ENCODE measurements at regions not wholly inside any gene's neighbourhood (a gene's known extent, or its start where the extent isn't known, plus 50 kb on each side); places are given as distances from the start of the nearest gene placed in this dataset.

DNA sequence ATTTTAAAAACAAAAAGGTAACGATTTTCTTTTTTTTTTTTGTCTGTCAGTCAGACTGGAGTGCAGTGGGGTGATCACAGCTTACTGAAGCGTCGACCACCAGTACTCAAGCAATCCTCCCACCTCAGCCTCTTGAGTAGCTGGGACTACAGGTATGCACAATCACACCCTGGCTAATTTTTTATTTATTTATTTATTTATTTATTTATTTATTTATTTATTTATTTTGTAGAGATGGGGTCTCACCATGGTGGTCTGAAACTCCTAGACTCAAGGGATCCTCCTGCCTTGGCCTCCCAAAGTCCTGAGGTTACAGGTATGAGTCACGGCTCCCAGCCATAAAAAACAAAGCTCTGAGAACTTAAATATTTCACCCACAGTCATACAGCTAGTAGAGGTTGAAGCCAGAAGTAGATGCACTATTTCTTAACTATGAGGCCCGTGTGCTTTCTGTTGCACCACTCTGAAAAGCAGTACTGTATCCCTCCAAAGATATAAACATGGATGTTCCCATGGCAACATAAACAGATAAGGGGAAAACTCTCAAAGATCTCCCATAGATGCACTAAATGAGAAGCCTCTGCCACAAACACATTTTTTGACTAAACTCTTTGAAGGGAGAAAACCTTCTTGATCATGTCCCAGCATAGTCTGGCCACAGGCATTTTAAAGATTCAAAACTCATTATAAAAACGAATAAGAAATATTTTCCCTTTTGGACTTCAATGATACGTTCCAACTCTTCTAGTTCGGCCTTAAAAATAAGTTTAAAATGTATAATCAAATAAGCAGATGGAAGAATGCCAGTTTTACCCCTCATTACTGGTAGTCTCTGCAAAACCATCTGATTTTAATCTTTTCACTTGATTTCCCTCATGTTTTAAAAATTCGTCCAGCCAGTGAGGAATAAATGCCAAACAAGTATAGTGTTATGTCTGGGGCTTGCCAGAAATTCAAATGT is 162.3 kb upstream of the ARHGEF26 start:
- Histone ChIP-seq H3K4me3 (no peak overlapping the region), H3K4me1 (replicated peaks in 1 of 2) (no peaks in the 10 kb centered on the region), H3K9me3 (replicated peaks in 1 of 3) (no peaks in the 10 kb centered on the region), H3K36me3 (replicated peaks in 1 of 2) (no peaks in the 10 kb centered on the region), H3K27me3 (no peaks in the 10 kb centered on the region), H3K27ac (no peak overlapping the region)
- DNase-seq: no peak
- 61 to 75% (median 65%) methylated on average over 9 of the region's 9 CpGs for WGBS, 4 donors
- TF ChIP-seq, protein P1, sequence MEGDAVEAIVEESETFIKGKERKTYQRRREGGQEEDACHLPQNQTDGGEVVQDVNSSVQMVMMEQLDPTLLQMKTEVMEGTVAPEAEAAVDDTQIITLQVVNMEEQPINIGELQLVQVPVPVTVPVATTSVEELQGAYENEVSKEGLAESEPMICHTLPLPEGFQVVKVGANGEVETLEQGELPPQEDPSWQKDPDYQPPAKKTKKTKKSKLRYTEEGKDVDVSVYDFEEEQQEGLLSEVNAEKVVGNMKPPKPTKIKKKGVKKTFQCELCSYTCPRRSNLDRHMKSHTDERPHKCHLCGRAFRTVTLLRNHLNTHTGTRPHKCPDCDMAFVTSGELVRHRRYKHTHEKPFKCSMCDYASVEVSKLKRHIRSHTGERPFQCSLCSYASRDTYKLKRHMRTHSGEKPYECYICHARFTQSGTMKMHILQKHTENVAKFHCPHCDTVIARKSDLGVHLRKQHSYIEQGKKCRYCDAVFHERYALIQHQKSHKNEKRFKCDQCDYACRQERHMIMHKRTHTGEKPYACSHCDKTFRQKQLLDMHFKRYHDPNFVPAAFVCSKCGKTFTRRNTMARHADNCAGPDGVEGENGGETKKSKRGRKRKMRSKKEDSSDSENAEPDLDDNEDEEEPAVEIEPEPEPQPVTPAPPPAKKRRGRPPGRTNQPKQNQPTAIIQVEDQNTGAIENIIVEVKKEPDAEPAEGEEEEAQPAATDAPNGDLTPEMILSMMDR (IDR thresholded peaks at IDR 0.05): no peak
- no peak for TF ChIP-seq POLR2A (IDR thresholded peaks at IDR 0.05)
- intact Hi-C loops (cut with DNase I): no loop called here

DNA sequence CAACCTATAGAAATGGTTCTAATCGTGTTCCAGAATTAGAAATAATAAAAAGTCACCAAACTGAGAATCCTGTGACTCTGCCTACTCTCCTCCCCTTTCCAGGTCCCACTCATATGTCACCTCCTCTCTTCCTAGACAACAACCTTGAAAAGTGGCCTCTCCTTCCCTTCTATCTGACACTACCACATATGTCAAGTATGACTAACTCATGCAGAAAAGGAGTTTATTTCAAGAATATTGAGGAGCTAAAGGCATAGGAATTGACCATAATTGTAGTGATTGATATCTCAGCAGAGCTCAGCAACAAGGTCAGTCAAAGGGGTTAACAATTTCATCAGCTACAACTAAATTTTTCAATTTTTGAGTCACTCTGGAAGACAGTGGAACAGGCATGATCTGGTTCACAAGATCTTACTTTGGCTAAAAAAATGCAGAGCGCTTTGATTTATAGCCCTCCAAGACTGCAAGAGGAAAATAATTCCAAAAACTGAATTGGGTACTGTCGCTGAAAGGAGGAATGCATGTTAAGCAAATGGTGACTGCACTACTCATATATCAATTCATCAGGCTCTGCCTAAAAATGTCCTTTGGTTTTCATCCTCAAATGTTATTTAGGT is 160.6 kb upstream of the ARHGEF26 start:
- 66 to 75% (median 67%) methylated on average over 3 of the region's 3 CpGs for WGBS, 4 donors
- Histone ChIP-seq H3K4me1 (replicated peaks in 1 of 2) (no peaks in the 10 kb centered on the region), H3K9me3 (replicated peaks in 1 of 3) (no peaks in the 10 kb centered on the region), H3K4me3 (no peak overlapping the region), H3K27me3 (no peaks in the 10 kb centered on the region), H3K36me3 (replicated peaks in 1 of 2) (no peaks in the 10 kb centered on the region), H3K27ac (no peak overlapping the region)
- TF ChIP-seq POLR2A (IDR thresholded peaks at IDR 0.05): no peak
- TF ChIP-seq, protein P1 (IDR thresholded peaks at IDR 0.05): no peak
- no peak for DNase-seq
- intact Hi-C loops (cut with DNase I): no loop called here

DNA sequence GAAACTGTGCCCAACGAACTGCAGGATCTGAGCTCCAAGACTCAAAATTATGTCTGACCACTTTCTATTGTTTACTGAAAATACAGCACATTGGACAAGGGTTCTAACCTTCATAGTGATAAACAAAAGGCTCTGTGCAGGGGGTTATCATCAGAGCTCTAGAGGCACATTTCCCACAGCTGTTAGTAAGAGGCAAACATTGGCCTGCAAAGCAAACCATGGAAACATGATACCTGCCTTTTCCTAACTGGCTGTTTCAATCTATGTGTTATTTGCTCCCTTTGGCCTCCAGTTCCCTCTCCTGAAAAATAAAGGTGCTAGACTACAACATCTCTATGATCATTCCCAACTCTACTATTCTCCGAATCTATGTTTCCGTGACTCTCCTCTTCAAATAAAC is 159.7 kb upstream of the ARHGEF26 start:
- Histone ChIP-seq H3K27ac (no peak overlapping the region), H3K27me3 (no peaks in the 10 kb centered on the region), H3K9me3 (replicated peaks in 1 of 3) (no peaks in the 10 kb centered on the region), H3K4me3 (no peak overlapping the region), H3K4me1 (replicated peaks in 1 of 2) (no peaks in the 10 kb centered on the region), H3K36me3 (replicated peaks in 1 of 2) (no peaks in the 10 kb centered on the region)
- no peak for DNase-seq
- intact Hi-C loops (cut with DNase I): no loop called here
- 72 to 81% (median 76%) methylated on average over 3 of the region's 3 CpGs for WGBS, 4 donors
- TF ChIP-seq POLR2A (IDR thresholded peaks at IDR 0.05): no peak
- TF ChIP-seq, protein P1 (IDR thresholded peaks at IDR 0.05): no peak

DNA sequence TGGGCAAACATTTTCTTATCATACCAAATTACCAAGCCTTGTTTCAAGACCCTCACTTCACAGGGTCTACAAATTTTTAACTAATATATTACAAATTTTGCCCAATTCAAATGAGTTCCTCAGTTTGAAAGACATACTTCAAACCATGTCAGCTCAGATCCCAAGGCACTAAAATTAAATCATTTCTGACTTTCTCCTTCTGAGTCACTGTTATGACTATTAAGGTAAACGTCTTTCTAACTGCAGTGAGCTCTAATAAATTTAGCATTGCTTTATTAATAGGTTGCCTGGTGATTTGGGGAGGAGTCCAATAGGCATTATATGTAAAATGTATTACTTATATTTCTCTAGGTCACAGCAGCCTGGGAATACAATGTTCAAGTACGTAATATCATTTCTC is 158.2 kb upstream of the ARHGEF26 start:
- TF ChIP-seq, protein P1 (IDR thresholded peaks at IDR 0.05): no peak
- no peak for TF ChIP-seq POLR2A (IDR thresholded peaks at IDR 0.05)
- DNase-seq: no peak
- 19 to 35% (median 28%) methylated on average over 2 of the region's 2 CpGs for WGBS, 4 donors
- intact Hi-C loops (cut with DNase I): no loop called here
- Histone ChIP-seq H3K4me1 (replicated peaks in 1 of 2) (no peaks in the 10 kb centered on the region), H3K36me3 (replicated peaks in 1 of 2) (no peaks in the 10 kb centered on the region), H3K9me3 (replicated peaks in 1 of 3) (no peaks in the 10 kb centered on the region), H3K27ac (no peak overlapping the region), H3K27me3 (no peaks in the 10 kb centered on the region), H3K4me3 (no peak overlapping the region)

Data from adrenal gland (tissue), 9 donors.